ENCODE measurements at regions not wholly inside any gene's neighbourhood (a gene's known extent, or its start where the extent isn't known, plus 50 kb on each side); places are given as distances from the start of the nearest gene placed in this dataset.

- no peak for TF ChIP-seq POLR2AphosphoS5 (IDR thresholded peaks at IDR 0.05; ENCODE audit: low read depth, low read length)
- TF ChIP-seq FOXP2 (optimal IDR thresholded peaks at IDR 0.05; ENCODE audit: borderline replicate concordance, extremely low read depth, extremely low read length, insufficient read depth): no peak
- no peak for TF ChIP-seq SIN3A (IDR thresholded peaks at IDR 0.05; ENCODE audit: borderline replicate concordance, insufficient read depth, low read length)
- no peak for TF ChIP-seq REST (IDR thresholded peaks at IDR 0.05; ENCODE audit: insufficient read depth in 1 of 2, low read depth in 2 of 2, low read length in 2 of 2)
- no peak for TF ChIP-seq TAF1 (IDR thresholded peaks at IDR 0.05; ENCODE audit: borderline replicate concordance, insufficient read depth, low read length)
These were observed 66.8 kb upstream of the SLC25A33 start for GRCh38 chr1:9472386-9473031.

DNA sequence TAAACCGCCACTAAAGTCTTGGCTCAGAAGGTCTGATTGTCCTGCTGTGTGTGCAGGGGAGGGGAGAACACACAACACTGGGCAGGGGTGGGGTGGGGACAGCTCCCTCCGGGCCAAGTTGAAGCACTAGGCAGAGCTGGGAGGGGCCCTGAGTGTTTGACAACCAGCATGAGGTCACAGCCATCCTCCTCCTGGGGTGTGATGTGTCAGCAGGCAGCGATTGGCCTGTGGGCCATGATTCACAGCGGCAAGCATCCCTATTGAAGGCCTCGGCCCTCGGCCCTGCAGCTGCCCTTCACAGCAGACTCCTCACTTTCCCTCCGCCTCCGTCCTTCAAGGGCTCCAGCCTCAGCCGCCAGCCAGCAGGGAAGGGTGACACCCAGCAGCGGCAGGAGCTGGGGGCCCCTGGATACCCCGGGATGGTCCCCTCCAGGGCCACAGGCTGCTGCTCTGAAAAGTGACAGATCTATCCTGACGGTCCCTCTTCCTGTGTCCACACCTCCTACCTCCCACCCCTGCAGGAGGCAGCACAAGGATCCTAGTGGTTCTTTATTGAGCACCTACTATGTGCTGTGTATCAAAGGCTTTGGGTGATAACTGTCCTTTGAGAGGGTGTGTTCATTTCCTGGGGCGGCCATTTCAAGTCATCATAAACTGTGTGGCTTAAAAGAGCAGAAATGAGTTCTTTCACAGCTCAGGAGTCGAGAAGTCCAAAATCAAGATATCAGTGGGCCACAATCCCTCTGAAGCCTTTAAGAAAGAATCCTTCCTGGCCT is 66.0 kb upstream of the SLC25A33 start:
- no peak for TF ChIP-seq FOXP2 (optimal IDR thresholded peaks at IDR 0.05; ENCODE audit: borderline replicate concordance, extremely low read depth, extremely low read length, insufficient read depth)
- no peak for TF ChIP-seq TAF1 (IDR thresholded peaks at IDR 0.05; ENCODE audit: borderline replicate concordance, insufficient read depth, low read length)
- no peak for TF ChIP-seq SIN3A (IDR thresholded peaks at IDR 0.05; ENCODE audit: borderline replicate concordance, insufficient read depth, low read length)
- TF ChIP-seq REST (IDR thresholded peaks at IDR 0.05; ENCODE audit: insufficient read depth in 1 of 2, low read depth in 2 of 2, low read length in 2 of 2): no peak
- TF ChIP-seq POLR2AphosphoS5 (IDR thresholded peaks at IDR 0.05; ENCODE audit: low read depth, low read length): no peak

- no peak for TF ChIP-seq TAF1 (IDR thresholded peaks at IDR 0.05; ENCODE audit: borderline replicate concordance, insufficient read depth, low read length)
- TF ChIP-seq SIN3A (IDR thresholded peaks at IDR 0.05; ENCODE audit: borderline replicate concordance, insufficient read depth, low read length): no peak
- no peak for TF ChIP-seq FOXP2 (optimal IDR thresholded peaks at IDR 0.05; ENCODE audit: borderline replicate concordance, extremely low read depth, extremely low read length, insufficient read depth)
- TF ChIP-seq POLR2AphosphoS5 (IDR thresholded peaks at IDR 0.05; ENCODE audit: low read depth, low read length): no peak
- TF ChIP-seq REST (IDR thresholded peaks at IDR 0.05; ENCODE audit: insufficient read depth in 1 of 2, low read depth in 2 of 2, low read length in 2 of 2): no peak
These were observed 64.1 kb upstream of the SLC25A33 start for GRCh38 chr1:9475061-9475627.

GRCh38 chr1:9476790-9477463 is 62.3 kb upstream of the SLC25A33 start:
- TF ChIP-seq SIN3A (IDR thresholded peaks at IDR 0.05; ENCODE audit: borderline replicate concordance, insufficient read depth, low read length) (no peak), POLR2AphosphoS5 (IDR thresholded peaks at IDR 0.05; ENCODE audit: low read depth, low read length) (no peak), TAF1 (IDR thresholded peaks at IDR 0.05; ENCODE audit: borderline replicate concordance, insufficient read depth, low read length) (no peak), FOXP2 (optimal IDR thresholded peaks at IDR 0.05; ENCODE audit: borderline replicate concordance, extremely low read depth, extremely low read length, insufficient read depth) (no peak), REST (IDR thresholded peaks at IDR 0.05; ENCODE audit: insufficient read depth in 1 of 2, low read depth in 2 of 2, low read length in 2 of 2) (no peak)
